ENCODE measurements at regions not wholly inside any gene's neighbourhood (a gene's known extent, or its start where the extent isn't known, plus 50 kb on each side); places are given as distances from the start of the nearest gene placed in this dataset.

DNA sequence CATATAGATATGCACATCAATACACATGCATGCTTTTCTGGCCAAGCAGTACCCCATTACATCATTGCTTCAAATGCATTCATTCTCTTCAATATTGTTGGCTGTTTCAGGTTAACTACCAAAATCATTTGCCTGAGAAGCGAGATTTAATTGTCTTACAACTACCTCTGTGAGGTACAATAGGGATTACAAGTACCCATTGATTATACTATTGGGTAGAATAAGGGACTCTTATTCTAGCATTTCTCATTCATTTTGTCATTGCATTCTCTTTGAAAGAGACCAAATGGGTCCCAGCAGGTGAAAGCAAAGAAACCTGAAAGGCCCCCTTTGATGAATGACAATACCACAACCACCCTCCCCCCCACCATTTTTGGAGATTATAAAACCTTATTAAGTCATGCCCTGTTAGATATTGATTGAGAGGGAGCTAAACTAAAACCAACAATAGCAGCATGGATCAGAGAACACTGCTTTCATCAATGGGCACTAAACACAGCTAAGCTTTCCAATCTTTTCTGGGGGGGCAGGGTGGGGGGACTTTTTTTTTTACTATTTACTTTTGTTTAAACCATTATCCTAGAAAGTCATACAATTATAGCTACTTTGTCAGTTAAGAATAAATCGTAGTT is 375.0 kb upstream of the CCNH start (continued):
- TF ChIP-seq, protein P1, sequence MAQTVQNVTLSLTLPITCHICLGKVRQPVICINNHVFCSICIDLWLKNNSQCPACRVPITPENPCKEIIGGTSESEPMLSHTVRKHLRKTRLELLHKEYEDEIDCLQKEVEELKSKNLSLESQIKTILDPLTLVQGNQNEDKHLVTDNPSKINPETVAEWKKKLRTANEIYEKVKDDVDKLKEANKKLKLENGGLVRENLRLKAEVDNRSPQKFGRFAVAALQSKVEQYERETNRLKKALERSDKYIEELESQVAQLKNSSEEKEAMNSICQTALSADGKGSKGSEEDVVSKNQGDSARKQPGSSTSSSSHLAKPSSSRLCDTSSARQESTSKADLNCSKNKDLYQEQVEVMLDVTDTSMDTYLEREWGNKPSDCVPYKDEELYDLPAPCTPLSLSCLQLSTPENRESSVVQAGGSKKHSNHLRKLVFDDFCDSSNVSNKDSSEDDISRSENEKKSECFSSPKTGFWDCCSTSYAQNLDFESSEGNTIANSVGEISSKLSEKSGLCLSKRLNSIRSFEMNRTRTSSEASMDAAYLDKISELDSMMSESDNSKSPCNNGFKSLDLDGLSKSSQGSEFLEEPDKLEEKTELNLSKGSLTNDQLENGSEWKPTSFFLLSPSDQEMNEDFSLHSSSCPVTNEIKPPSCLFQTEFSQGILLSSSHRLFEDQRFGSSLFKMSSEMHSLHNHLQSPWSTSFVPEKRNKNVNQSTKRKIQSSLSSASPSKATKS (CRISPR knock-in tag; IDR thresholded peaks at IDR 0.05): no peak
- TF ChIP-seq, protein P2, sequence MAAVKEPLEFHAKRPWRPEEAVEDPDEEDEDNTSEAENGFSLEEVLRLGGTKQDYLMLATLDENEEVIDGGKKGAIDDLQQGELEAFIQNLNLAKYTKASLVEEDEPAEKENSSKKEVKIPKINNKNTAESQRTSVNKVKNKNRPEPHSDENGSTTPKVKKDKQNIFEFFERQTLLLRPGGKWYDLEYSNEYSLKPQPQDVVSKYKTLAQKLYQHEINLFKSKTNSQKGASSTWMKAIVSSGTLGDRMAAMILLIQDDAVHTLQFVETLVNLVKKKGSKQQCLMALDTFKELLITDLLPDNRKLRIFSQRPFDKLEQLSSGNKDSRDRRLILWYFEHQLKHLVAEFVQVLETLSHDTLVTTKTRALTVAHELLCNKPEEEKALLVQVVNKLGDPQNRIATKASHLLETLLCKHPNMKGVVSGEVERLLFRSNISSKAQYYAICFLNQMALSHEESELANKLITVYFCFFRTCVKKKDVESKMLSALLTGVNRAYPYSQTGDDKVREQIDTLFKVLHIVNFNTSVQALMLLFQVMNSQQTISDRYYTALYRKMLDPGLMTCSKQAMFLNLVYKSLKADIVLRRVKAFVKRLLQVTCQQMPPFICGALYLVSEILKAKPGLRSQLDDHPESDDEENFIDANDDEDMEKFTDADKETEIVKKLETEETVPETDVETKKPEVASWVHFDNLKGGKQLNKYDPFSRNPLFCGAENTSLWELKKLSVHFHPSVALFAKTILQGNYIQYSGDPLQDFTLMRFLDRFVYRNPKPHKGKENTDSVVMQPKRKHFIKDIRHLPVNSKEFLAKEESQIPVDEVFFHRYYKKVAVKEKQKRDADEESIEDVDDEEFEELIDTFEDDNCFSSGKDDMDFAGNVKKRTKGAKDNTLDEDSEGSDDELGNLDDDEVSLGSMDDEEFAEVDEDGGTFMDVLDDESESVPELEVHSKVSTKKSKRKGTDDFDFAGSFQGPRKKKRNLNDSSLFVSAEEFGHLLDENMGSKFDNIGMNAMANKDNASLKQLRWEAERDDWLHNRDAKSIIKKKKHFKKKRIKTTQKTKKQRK (IDR thresholded peaks at IDR 0.05; ENCODE audit: borderline replicate concordance, low read depth, low read length): no peak
- TF ChIP-seq SMAD2 (IDR thresholded peaks at IDR 0.05; ENCODE audit: low read depth, low read length): no peak
- TF ChIP-seq CBX3 (IDR thresholded peaks at IDR 0.05; ENCODE audit: borderline replicate concordance in 1 of 2, low read length in 2 of 2): no peak
- TF ChIP-seq TEAD1 (CRISPR knock-in tag; IDR thresholded peaks at IDR 0.05): no peak
- TF ChIP-seq, protein P3, sequence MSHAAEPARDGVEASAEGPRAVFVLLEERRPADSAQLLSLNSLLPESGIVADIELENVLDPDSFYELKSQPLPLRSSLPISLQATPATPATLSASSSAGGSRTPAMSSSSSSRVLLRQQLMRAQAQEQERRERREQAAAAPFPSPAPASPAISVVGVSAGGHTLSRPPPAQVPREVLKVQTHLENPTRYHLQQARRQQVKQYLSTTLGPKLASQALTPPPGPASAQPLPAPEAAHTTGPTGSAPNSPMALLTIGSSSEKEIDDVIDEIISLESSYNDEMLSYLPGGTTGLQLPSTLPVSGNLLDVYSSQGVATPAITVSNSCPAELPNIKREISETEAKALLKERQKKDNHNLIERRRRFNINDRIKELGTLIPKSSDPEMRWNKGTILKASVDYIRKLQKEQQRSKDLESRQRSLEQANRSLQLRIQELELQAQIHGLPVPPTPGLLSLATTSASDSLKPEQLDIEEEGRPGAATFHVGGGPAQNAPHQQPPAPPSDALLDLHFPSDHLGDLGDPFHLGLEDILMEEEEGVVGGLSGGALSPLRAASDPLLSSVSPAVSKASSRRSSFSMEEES (CRISPR knock-in tag; IDR thresholded peaks at IDR 0.05): no peak
- TF ChIP-seq IFI16 (CRISPR knock-in tag; IDR thresholded peaks at IDR 0.05): no peak
- no peak for TF ChIP-seq ZNF224 (CRISPR knock-in tag; IDR thresholded peaks at IDR 0.05)
- TF ChIP-seq FOXP1 (CRISPR knock-in tag; IDR thresholded peaks at IDR 0.05): no peak
- TF ChIP-seq ILK (tag; IDR thresholded peaks at IDR 0.05; ENCODE audit: borderline replicate concordance, low read depth): no peak

Measured in K562 (cell line).